KMS-11 (cell line): ENCODE measurements at regions not wholly inside any gene's neighbourhood (a gene's known extent, or its start where the extent isn't known, plus 50 kb on each side); places are given as distances from the start of the nearest gene placed in this dataset.

Source experiments
- H2AFZ ChIP-seq: fragments of 200-600 bp; sonication (generic); 2 replicates; pipeline ENCODE4 v1.6.1; 2016; ENCODE audit warnings: antibody characterized with exemption, mixed run types, low read depth
- H3K27ac ChIP-seq: fragments of 200-600 bp; sonication (generic); 2 replicates; pipeline ENCODE4 v1.6.1; 2016; ENCODE audit warnings: mild to moderate bottlenecking, mixed run types
- H3K27me3 ChIP-seq: fragments of 200-600 bp; sonication (generic); 2 replicates; pipeline ENCODE4 v1.6.1; 2017; ENCODE audit warnings: mild to moderate bottlenecking, low read depth, mixed run types, moderate library complexity; ENCODE audit not compliant: insufficient read depth
- H3K36me3 ChIP-seq: fragments of 200-600 bp; sonication (generic); 2 replicates; pipeline ENCODE4 v1.6.1; 2017; ENCODE audit warnings: mild to moderate bottlenecking, mixed run types; ENCODE audit not compliant: insufficient read depth
- H3K4me1 ChIP-seq: fragments of 200-600 bp; sonication (generic); 2 replicates; pipeline ENCODE4 v1.6.1; 2016; ENCODE audit warnings: mild to moderate bottlenecking, low read depth, mixed run types; ENCODE audit not compliant: poor library complexity, severe bottlenecking
- H3K4me2 ChIP-seq: fragments of 200-600 bp; sonication (generic); 2 replicates; pipeline ENCODE4 v1.7.0; 2016; ENCODE audit warnings: mild to moderate bottlenecking, mixed run types
- H3K4me3 ChIP-seq: fragments of 200-600 bp; sonication (generic); IDR thresholded peaks from 2 replicates; pipeline ENCODE4 v1.6.1; 2017; ENCODE audit warnings: low read depth, low read length, mixed read lengths; ENCODE audit not compliant: insufficient read depth
- H3K79me2 ChIP-seq: fragments of 200-600 bp; sonication (generic); 2 replicates; pipeline ENCODE4 v1.6.1; 2016; ENCODE audit warnings: low read depth, mixed run types; ENCODE audit not compliant: insufficient read depth
- H3K9ac ChIP-seq: fragments of 200-600 bp; sonication (generic); 2 replicates; pipeline ENCODE4 v1.6.1; 2016; ENCODE audit warnings: mild to moderate bottlenecking, mixed run types
- H4K20me1 ChIP-seq: fragments of 200-600 bp; sonication (generic); 2 replicates; pipeline ENCODE4 v1.6.1; 2016; ENCODE audit warnings: mild to moderate bottlenecking, mixed run types; ENCODE audit not compliant: insufficient read depth
- TF ChIP-seq, protein P1 (sequence below): fragments of 200-600 bp; sonication (generic); conservative IDR thresholded peaks from 2 replicates; pipeline ENCODE4 v1.6.1; 2017; ENCODE audit warnings: low read depth, mild to moderate bottlenecking, antibody characterized with exemption, low read length, moderate library complexity, mixed read lengths

- Histone ChIP-seq H3K4me3 (no peak overlapping the region), H2AFZ (no peak overlapping the region), H3K27ac (no peak overlapping the region), H3K4me2 (no peak overlapping the region), H3K36me3 (no peaks in the 10 kb centered on the region), H4K20me1 (no peaks in the 10 kb centered on the region), H3K9ac (no peak overlapping the region), H3K4me1 (no peaks in the 10 kb centered on the region), H3K27me3 (no peaks in the 10 kb centered on the region), H3K79me2 (no peaks in the 10 kb centered on the region)
- TF ChIP-seq, protein P1, sequence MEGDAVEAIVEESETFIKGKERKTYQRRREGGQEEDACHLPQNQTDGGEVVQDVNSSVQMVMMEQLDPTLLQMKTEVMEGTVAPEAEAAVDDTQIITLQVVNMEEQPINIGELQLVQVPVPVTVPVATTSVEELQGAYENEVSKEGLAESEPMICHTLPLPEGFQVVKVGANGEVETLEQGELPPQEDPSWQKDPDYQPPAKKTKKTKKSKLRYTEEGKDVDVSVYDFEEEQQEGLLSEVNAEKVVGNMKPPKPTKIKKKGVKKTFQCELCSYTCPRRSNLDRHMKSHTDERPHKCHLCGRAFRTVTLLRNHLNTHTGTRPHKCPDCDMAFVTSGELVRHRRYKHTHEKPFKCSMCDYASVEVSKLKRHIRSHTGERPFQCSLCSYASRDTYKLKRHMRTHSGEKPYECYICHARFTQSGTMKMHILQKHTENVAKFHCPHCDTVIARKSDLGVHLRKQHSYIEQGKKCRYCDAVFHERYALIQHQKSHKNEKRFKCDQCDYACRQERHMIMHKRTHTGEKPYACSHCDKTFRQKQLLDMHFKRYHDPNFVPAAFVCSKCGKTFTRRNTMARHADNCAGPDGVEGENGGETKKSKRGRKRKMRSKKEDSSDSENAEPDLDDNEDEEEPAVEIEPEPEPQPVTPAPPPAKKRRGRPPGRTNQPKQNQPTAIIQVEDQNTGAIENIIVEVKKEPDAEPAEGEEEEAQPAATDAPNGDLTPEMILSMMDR = no peak
Measured at GRCh38 chr9:103242486-103242885, 247.4 kb downstream of the CYLC2 start.

DNA sequence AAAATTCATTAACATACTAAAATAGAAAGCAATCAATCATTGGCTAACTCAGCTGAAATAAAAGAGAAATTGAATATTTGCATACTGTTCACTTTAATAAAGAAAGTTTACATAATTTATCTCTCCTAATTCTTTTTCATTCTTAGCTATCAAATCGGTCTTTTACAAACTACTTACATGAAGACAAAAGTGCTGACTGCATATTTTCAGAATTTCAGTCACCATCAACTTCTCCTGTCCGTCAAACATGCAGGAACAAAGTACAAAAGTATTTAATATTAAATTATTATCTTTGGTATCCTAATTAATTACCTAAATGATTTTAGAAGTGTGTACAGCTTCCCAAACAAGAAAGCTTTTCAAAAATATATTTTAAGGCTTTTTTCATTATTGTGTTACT, 248.4 kb downstream of the CYLC2 start:
- Histone ChIP-seq H2AFZ (no peak overlapping the region), H3K4me1 (no peaks in the 10 kb centered on the region), H3K4me3 (no peak overlapping the region), H3K27ac (no peak overlapping the region), H3K4me2 (no peak overlapping the region), H3K79me2 (no peaks in the 10 kb centered on the region), H3K27me3 (no peaks in the 10 kb centered on the region), H3K36me3 (no peaks in the 10 kb centered on the region), H4K20me1 (no peaks in the 10 kb centered on the region), H3K9ac (no peak overlapping the region)
- TF ChIP-seq, protein P1 = no peak

- Histone ChIP-seq H3K27ac (no peak overlapping the region), H2AFZ (no peak overlapping the region), H3K9ac (no peak overlapping the region), H3K79me2 (no peaks in the 10 kb centered on the region), H3K27me3 (no peaks in the 10 kb centered on the region), H3K4me1 (no peaks in the 10 kb centered on the region), H3K36me3 (no peaks in the 10 kb centered on the region), H4K20me1 (no peaks in the 10 kb centered on the region), H3K4me2 (no peak overlapping the region), H3K4me3 (no peak overlapping the region)
- TF ChIP-seq, protein P1 = no peak
Measured at GRCh38 chr9:103245369-103245768, 250.2 kb downstream of the CYLC2 start.

GRCh38 chr9:103261951-103262350, 266.8 kb downstream of the CYLC2 start:
- Histone ChIP-seq H3K4me1 (no peaks in the 10 kb centered on the region), H3K9ac (no peak overlapping the region), H3K4me2 (no peak overlapping the region), H3K27ac (no peak overlapping the region), H3K36me3 (no peaks in the 10 kb centered on the region), H4K20me1 (no peaks in the 10 kb centered on the region), H2AFZ (no peak overlapping the region), H3K4me3 (no peak overlapping the region), H3K79me2 (no peaks in the 10 kb centered on the region), H3K27me3 (no peaks in the 10 kb centered on the region)
- TF ChIP-seq, protein P1 = no peak
